HEK293T (cell line): ENCODE measurements at regions not wholly inside any gene's neighbourhood (a gene's known extent, or its start where the extent isn't known, plus 50 kb on each side); places are given as distances from the start of the nearest gene placed in this dataset.

Experiments
- BHLHE40 ChIP-seq: fragments of 450-650 bp; IDR thresholded peaks from 2 replicates; pipeline ENCODE4 v1.6.1; 2016; ENCODE audit warnings: mild to moderate bottlenecking, moderate library complexity, borderline replicate concordance
- CTBP1 ChIP-seq: fragments of 450-650 bp; IDR thresholded peaks from 2 replicates; pipeline ENCODE4 v1.6.1; 2016; ENCODE audit warnings: borderline replicate concordance
- FOXA1 ChIP-seq: fragments of 450-650 bp; IDR thresholded peaks from 2 replicates; pipeline ENCODE4 v1.6.1; 2016; ENCODE audit warnings: mild to moderate bottlenecking
- FOXM1 ChIP-seq: fragments of 450-650 bp; IDR thresholded peaks from 2 replicates; pipeline ENCODE4 v1.6.1; 2017; ENCODE audit warnings: mild to moderate bottlenecking, borderline replicate concordance
- LEF1 ChIP-seq: fragments of 450-650 bp; IDR thresholded peaks from 2 replicates; pipeline ENCODE4 v1.6.1; 2017; ENCODE audit warnings: mild to moderate bottlenecking, borderline replicate concordance
- NFRKB ChIP-seq: fragments of 450-650 bp; IDR thresholded peaks from 2 replicates; pipeline ENCODE4 v1.6.1; 2016; ENCODE audit warnings: mild to moderate bottlenecking, moderate library complexity
- SP1 ChIP-seq: fragments of 450-650 bp; IDR thresholded peaks from 2 replicates; pipeline ENCODE4 v1.6.1; 2017
- SUZ12 ChIP-seq: fragments of 450-650 bp; IDR thresholded peaks from 2 replicates; pipeline ENCODE4 v1.6.1; 2016; ENCODE audit warnings: mild to moderate bottlenecking
- TARDBP ChIP-seq: fragments of 450-650 bp; IDR thresholded peaks from 2 replicates; pipeline ENCODE4 v1.6.1; 2016
- ZNF384 ChIP-seq: fragments of 450-650 bp; IDR thresholded peaks from 2 replicates; pipeline ENCODE4 v1.6.1; 2016

DNA sequence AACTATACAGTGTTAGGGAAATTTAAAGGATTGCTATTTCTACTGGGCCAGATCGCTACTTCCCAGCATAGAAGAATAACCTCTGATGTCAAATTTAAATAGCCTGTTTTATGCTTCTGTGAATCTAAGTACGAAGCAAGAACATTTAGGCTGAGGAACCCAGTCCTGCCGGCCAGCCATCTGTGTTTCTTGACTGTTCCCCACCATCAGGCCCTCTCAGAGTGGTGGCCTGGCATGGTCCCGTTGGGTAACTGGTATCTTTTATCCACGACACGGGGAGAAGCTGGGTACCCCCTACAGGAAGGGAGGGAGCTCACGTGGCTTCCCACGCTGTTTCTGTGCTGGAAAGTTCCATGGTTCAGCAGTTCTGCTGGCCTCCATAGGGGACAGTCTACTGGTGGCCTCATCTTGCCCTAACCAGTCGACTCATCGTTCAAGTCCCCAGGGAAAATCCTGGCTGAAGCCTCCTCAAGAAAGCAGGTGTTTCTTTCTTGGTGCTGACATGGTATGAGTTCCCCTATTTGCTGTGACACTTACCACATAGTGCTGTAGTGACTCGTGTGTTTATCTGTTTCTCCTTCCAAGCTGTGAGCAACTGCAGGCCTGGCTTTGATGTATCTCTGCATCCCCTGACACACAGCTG lies 201.7 kb upstream of the NLRP1 start:
- no peak for TF ChIP-seq ZNF384
- no peak for TF ChIP-seq SUZ12
- no peak for TF ChIP-seq SP1
- TF ChIP-seq FOXM1: no peak
- no peak for TF ChIP-seq FOXA1
- no peak for TF ChIP-seq TARDBP
- no peak for TF ChIP-seq NFRKB
- no peak for TF ChIP-seq LEF1
- no peak for TF ChIP-seq BHLHE40
- TF ChIP-seq CTBP1: no peak
